Activated CD4-positive, alpha-beta T cell treated with anti-CD3 and anti-CD28 coated beads for 4 hours (primary cell): ENCODE measurements at regions not wholly inside any gene's neighbourhood (a gene's known extent, or its start where the extent isn't known, plus 50 kb on each side); places are given as distances from the start of the nearest gene placed in this dataset.
"Not testable (repeated sequence)": the region's sequence is repeated elsewhere in the genome, so short reads cannot be mapped to it uniquely, and the experiment has no call there.

ENCODE experiments used
- DNase-seq, 2 donors: peaks; one replicate each; pipeline ENCODE4 v3.0.0-alpha.2; 2020

DNA sequence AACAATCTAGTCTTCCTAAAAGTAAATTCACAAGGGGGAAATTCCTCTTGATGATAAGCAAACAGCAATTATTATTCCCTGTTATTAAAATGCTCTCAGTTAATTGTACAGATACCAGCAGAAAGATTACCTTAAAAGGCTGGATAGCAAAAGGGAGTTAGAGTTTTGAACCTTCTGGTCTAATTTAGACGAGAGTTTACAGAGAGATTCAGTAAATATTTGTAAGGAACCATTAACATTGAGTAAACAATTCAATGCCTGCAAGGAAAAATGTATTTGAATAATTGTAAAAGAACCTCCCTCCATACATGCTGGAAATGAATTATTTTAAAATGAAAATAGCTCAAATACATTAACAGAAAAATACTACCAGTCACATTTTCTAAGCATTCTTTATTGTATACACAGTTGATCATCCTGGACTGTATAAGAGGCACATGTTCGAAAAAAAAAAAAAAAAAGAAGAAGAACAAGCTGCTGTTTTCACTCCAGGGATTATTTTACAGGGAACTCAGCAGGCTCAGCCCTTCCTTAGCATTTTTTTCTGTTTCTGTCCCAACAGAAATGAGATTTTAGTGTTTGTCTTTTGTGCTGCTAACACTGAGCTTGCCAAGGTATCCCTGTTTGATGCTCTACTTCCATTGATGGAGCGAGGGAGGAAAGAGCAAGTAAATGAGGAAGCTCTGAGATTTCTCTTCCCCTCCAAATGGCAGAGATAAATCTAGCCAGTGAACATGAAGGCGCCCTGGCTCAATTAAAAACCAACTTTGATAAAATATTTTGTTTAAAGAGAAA, 141.1 kb downstream of the ENC1 start:
- DNase-seq: no peak

DNA sequence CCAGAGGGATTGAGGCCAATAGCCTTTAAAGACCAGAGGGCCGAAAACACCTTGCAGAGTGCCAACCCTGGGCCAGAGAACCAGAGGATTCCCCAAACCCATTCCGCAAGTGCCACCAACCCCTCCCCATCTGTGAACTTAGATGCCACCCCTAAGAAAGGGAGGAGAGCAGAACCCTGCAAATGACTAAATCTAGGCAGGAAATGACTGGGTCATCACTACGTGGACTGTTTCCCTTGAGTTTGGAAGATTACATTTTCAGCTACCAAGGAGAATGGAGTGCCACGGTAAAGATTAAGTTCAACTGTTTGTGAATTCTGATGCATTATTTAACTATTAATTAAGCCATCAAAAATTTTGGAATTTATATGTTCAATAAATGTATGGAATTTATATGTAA, 142.8 kb downstream of the ENC1 start:
- no peak for DNase-seq

DNA sequence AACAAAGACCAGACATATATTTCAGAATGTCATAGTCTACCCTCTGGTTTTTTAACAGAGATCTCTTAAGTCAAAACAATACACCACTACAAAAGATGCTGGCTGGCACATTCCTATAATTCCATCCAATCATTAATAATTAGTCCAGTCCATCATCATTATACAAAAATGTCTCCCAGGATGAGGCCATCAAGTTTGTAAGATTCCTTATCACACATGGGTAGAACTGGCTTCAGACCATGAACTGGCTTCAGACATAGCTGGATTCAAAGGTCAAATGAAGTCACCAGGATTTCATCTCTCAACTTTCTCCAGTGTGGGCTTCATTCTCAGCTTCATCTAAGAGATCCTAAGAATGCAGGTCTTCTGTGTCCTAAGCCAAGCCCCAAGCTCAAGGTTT, 147.1 kb downstream of the ENC1 start:
- no peak for DNase-seq

DNA sequence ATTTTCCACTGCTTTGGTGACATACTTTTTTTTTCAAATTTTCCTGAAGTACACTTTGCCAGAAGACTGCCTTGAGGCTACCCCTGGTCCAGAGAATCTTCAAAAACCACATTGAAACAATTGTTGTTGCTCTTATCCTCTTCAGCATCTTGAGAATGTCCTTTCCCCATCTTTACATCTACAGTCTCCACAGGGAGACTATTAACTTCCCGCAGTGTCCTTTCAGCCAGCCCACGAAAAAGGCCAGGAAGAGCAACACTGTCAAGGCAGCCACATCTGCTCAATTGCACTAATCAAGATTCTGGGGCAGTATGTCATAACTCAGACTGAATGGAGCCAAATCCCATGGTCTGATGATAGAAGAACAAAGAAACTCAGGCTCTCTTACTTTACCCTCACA, 148.3 kb downstream of the ENC1 start:
- no peak for DNase-seq

DNA sequence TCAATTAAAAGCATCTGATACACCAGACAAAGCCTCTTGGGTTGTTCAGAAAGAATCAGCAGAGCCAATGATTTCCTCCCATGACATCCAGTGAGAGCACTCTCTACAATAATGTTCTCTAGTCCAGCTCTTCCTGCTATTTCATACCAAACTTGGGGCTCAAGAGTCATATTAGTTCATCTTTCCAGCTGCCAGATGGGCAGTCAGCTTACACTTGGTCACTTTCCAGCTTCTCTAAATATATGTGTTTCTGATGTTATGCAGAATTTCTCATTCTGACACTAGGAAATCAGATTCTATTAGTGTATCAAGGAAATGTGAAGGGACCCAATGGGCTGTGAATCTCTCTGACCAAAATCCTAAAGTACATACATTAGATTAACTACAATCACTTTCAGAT, 148.9 kb downstream of the ENC1 start:
- no peak for DNase-seq

DNA sequence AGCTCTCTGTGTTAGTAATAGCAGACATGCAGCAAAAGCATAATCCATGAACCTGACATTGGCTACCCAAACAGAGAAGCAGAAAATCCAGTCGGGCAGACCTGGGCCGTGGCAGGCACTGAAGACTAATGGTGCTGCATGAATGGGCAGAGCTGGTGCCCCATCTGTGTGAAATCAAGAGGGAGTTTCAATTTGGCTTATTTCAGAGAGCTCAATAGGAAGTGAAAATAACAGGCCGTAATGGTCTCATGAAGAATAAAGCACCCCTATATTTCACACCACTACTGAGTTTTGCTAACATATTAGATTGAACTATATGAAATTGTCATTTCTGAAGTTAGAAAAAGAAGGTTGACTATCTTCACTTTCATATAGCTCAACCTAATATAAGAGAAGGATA, 149.7 kb downstream of the ENC1 start:
- no peak for DNase-seq

DNA sequence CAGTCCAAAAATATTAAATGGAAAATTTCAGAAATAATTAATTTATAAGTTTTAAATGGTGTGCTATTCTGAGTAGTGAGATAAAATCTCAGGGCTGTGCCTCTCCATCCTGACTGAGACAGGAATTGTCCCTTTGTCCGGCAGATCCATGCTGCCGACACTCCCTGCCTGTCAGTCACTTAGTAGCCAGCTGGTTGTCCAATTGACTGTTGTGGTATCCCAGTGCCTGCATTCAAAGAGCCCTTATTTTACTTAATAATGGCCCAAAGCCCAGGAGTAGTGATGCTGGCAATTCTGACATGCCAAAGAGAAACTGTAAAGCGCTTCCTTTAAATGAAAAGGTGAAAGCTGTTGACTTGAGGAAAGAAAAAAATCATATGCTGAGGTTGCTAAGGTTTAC, 157.5 kb downstream of the ENC1 start:
- DNase-seq: no peak

DNA sequence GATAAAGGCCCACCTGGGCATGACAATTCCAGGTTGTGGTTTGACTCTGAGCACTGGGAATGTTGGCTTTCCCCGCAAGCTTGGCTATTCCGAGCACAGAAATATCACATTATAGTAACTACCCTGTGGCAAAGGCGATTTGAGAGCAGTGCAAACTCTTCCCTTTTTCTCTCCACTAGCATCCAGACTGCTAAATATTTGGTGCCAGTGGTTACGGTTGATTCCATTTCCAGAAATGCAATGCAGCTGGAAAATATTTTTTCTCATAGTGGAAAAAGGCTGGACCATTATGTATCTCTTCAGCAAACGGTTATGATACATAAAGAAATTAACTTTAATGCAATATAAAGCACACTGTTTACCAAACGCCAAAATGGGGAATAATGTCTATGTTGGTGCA, 158.0 kb downstream of the ENC1 start:
- DNase-seq: no peak

DNA sequence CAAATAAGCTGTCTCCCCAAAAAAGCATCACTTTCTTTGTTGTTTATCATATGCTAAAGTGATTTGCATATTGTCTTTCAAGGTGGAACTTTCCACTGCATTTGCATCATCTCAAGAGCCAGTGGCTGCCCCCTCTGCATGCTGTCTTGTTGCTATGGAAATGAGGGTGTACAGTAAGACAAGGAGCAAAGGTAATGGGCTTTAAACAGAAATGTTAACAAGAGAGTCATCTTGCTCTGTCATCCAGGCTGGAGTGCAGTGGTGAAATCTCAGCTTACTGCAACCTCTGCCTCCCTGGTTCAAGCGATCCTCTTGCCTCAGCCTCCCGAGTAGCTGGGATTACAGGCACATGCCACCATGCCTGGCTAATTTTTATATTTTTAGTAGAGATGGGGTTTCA, 159.2 kb downstream of the ENC1 start:
- not testable (repeated sequence) for DNase-seq

DNA sequence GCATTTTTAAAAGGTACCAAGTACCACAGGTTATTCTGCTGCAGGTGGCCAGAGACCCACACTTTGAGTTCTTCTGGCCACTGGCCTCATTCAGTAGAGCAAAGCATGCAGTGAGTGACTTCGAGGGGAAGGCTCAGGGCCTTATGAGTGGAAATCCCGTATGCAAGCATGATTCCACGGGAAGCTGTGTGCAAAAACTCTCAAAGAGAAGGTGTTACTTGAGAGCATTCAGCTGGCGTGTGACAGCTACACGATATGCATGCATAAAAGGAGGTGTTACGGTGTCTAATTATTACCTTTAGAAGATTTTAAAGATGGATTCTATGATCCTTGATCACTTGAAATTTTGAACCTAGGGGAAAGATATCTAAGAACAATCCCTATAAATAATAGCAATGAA, 160.3 kb downstream of the ENC1 start:
- no peak for DNase-seq

DNA sequence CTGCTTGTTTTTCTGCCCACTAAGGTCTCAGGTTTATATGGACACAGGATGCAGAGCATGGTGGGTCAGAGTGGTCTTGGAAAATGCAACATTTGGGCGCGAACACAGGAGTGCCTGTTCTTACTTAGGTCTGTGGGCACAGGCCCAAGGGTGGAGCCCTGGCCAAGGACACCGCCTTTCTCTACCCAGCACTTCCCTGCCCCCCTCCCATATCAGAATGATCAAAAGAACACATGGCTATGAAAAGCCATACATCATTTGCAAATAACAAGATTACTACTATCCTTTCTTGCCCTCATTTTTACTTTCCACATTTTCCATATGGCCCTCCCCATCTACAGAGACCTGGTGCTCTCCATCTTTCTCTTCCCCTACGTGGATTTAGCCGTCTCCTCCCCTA, 162.2 kb downstream of the ENC1 start:
- DNase-seq: no peak

DNA sequence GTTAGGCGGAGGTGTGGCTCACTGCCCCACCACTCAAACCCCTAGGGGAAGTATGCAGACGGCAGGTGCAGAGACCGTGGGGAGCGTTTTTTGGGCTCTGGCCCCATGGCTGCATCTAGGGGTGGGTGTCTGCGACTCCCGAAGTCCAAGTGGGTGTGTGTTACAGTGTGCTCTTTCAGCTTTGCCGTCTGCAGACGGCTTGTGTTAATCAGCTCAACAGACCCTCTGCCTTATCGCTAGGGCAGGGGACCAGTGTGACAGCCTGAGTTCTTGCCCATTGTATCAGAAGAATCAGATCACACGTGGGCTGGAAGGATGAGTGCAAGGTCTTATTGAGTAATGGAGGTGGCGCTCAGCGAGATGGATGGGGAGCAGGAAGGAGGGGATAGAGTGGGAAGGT, 162.8 kb downstream of the ENC1 start:
- DNase-seq: no peak

DNA sequence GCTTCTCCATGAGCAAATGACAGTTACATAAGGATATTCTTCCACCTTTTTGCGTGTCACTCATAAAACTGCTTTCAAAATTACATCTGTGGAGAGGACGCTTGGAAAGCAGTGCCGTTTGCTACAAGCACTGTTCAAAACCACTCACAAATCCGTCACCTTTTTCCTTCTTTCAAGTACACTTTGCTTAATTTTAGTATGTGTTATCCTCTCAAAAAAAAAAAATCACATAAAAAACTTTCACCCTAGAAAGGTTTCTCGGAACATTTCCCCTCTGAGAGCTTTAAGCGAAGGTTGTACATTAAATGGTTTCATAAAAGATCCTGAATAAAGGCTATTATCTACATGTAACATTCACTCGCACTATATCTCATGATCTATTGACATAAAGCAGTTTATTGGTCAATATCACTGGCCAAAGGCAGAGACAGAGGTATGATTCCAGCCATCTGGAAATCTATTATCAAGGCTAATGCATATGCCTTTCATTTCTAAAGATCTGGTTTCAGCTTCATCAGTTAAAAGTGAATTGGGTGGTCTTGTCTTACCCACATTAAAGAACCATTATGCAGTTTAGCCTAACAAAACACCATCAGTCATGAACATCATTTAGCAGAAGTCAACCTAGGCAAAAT, 163.6 kb downstream of the ENC1 start:
- DNase-seq: no peak

DNA sequence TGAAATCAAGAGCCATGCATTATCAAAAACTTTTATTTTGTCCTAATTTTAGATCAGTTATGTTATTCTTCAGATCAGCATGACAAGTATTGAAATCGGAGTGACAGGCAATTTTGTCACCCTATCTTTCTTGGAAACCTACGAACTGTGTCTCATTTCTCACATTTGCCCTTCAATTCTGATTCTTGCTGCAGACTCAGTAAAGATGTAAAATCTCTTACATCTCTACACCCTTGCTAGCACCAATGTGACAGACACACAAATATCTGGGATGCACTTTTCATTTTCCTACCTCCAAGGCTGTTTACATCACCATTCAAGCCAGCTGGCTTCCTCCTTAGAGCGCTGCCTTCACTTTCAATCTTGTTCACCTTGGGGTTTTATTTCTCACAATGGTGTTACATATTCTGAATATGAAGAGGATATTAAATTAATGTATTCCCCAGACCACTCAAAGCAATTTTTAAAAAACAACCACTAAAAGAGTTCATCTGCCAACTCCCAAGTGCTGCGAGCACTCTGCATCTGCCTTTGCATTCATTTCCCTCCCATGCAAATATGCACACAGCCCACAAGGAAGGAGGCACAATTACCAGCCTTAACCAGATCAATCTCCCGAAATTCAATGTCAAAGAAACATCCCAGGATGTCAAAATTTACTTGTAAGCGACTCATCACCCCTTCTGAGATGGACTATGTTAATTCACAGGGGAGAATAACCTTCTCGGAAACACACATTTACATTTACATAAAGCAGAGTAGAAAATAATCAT, 164.3 kb downstream of the ENC1 start:
- no peak for DNase-seq

DNA sequence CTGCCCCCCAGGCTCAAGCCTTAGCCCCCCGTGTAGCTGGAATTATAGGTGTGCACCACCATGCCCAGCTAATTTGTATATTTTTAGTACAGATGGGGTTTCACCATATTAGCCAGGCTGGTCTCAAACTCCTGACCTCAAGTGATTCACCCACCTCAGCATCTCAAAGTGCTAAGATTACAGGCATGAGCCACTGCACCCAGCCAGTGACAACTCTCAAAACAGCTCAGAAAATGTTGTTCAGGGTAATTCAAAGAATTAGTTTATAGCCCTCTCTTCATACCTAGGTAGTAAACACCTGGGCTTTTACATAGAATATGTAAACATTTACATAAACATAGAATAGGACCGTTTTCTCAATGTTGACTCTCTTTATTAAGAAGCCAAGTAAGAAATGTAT, 168.7 kb downstream of the ENC1 start:
- no peak for DNase-seq

DNA sequence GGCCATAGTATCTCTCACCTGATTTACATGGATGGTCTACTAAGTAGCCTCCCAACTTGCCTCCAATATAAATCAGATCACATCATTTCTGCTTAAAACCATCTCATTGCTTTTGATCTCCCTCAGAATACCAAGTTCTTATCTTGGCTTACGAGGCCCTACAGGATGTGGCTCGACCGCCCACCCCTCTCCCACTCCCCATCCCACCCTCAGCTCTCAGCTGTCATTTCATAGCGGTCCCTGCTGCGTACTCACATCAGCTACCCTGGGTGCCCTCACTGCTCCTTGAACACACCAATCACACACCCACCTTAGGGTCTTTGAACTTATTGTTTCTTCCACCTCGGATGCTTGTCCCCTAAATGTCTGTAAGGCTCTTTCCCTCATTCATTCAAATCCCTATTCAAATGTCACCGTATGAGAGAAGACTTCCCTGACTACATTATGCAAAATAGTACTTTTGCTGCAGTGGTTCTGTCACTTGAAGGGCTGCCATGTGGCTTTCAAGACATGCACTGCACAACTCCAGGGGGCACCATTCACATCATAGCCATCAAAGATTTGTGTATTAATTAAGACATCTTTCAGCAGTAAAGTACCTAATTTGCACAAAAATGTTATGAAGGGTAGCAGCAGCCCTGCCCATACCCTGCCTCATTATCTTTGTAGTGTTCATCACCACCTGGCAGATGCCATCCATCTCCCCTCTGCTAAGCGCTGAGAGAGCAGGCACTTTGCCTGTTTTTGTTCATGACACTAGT, 171.1 kb downstream of the ENC1 start:
- DNase-seq: no peak

DNA sequence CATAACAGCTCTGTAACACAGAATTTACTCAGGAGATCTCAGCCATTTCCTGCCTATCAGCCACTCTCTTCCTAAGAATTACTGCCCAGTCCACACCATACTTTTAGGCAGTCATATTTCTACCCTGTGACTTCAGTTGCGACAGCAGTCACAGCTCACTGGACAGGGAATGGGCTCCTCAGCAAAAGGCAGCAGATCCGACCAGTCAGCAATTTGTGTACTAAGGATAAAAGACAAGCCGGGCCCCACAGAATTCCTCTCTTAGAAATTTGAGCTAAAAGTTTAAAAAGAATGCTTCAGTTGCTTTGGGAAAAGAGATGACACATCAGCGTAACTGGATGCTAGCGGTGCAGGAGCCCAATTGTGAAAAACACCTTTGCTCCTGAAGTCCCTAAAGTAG, 172.1 kb downstream of the ENC1 start:
- DNase-seq: no peak

DNA sequence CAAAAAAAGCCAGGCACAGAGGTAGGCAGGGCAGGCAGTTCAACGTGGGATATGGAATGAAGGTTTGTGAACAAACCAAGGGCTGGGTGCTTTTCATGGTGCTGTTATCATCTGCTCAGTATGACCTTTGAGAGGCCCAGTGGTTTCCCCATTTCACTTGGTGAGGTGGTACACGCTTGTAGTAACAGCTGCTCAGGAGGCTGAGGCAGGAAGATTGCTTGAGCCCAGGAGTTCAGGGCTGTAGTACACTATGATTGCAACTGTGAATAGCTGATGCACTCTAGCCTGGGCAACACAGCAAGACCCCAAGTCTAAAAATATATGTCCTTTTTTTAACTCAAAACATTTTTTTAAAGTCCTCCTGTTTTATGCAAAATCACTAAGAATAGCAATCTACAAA, 174.8 kb downstream of the ENC1 start:
- DNase-seq: no peak

DNA sequence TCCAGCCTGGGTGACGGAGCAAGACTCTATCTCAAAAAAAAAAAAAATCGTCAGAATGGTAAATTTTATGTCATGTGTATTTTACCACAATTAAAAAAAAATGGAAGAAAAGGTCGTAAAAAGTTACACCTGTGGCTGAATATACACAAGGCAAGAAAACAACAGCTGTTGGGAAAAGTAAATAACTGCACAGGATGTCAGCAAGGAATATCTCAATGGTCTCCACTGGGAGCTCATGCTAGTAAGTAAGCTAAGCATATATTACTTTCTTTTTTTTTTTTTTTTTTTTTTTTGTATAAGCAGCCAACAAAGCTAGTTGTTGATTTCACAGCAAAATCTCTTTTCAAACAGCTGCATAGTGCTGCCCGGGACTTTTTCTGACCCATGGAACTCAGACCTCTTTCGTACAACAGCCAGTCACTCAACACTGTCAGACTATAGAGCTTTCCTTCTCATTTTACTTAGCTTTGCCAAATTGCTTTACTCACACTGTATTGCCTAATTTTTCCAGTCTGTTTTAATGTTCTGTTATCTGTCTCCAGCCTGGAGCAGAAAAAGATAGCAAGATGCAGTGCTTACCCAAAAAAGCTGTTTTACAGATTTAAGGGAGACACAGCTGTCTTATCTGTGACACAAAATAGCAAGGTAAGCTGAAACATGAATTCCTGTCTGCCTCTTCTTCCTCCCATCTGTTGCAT, 175.9 kb downstream of the ENC1 start:
- DNase-seq: no peak

DNA sequence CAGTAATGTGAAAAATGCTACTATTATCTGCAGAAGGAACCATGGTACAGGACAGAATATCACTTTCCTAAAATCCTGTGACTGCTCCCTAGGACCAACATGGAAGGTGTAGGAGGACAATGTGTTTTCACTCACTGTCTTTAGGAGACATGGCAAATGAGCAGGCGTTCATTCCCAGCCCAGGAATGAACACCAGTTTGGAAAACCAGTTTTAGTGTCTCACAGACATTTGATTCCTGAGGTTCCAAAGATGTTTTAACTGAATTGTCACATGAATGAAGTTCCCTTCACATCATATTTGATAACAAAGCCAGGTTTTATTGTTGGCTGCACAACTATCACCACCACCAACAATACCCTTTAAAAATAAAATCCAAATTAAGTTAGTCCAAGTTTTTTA, 178.2 kb downstream of the ENC1 start:
- DNase-seq: no peak

DNA sequence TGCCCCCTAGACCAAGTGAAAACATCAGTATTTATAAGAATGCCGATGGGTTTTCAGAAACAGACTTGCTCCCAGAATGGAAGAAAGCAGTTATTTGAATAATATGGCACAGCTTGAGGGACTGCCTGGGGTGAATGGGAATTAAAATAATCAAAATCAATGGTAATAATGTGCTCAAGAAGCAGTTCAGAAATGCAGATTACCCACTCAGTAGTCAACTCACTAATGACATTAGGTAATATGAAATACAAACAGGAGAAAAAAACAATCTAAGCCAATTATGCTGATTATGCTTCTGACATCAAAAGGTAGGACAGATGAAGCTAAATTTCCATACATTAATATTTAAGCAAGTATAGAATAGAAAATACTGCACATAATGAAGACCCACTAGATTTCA, 179.3 kb downstream of the ENC1 start:
- DNase-seq: no peak

DNA sequence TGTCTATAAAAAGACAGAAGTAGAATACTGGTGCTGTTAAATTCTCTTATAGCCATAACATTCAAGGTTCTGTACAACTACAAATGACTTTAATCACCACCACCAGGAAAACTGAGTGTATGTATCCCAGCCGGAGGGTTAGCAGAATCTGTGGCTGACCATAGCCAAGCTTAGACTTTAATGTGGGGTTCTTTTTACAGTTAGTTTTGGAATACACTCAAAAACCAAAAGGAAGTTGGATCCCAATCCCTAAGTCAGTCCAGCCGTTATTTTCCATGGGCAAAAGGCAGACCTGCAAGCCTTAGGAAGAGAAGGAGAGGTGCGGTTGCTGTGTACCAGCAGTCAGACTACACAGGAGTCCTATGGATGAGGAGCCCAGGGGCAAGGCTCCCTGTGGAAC, 179.8 kb downstream of the ENC1 start:
- DNase-seq: no peak

DNA sequence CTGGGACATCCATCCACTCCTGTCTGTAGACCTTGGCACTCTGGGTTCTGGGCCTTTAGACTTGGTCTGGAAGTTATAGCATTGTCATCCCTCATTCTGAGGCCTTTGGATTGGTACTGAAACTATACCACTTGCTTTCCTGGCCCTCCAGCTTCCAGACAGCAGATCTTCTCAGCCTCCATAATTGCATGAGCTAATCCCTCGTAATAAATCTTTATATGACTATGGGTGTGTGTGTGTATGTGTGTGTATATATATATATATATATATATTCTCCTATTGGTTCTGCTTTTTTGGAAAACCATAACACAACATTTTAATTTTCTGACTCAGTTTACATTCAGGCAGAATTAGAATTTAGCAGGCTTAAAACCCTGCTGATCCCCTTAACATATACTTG, 180.5 kb downstream of the ENC1 start:
- DNase-seq: no peak
